GM18517 (cell line): ENCODE measurements at regions not wholly inside any gene's neighbourhood (a gene's known extent, or its start where the extent isn't known, plus 50 kb on each side); places are given as distances from the start of the nearest gene placed in this dataset.

Experiments
- ATAC-seq: cut with Tn5 transposase; IDR thresholded peaks from one replicate; pipeline ENCODE4 v1.9.1; 2021; ENCODE audit warnings: mild to moderate bottlenecking, moderate library complexity; ENCODE audit not compliant: unreplicated experiment

- ATAC-seq = no peak
Observed at GRCh38 chr13:75135325-75135825, 346.6 kb downstream of the TBC1D4 start.

GRCh38 chr13:75132701-75133695, 349.0 kb downstream of the TBC1D4 start:
- no peak for ATAC-seq

GRCh38 chr13:75129331-75129730, 352.6 kb downstream of the TBC1D4 start:
- ATAC-seq = no peak

- ATAC-seq = no peak
Observed at GRCh38 chr13:75124415-75124814, 357.6 kb downstream of the TBC1D4 start.

- no peak for ATAC-seq
Observed at GRCh38 chr13:75123428-75123827, 358.5 kb downstream of the TBC1D4 start.

- no peak for ATAC-seq
Observed at GRCh38 chr13:75120085-75120484, 361.9 kb downstream of the TBC1D4 start.

GRCh38 chr13:75115171-75115570, 366.8 kb downstream of the TBC1D4 start:
- ATAC-seq = no peak

GRCh38 chr13:75103976-75104375, 378.0 kb downstream of the TBC1D4 start:
- no peak for ATAC-seq

- no peak for ATAC-seq
Observed at GRCh38 chr13:75102001-75102716, 379.8 kb downstream of the TBC1D4 start.

GRCh38 chr13:75101348-75101747, 380.6 kb downstream of the TBC1D4 start:
- no peak for ATAC-seq

- ATAC-seq = no peak
Observed at GRCh38 chr13:75092143-75092542, 389.8 kb downstream of the TBC1D4 start.

GRCh38 chr13:75091718-75092117, 390.3 kb downstream of the TBC1D4 start:
- ATAC-seq = no peak

- ATAC-seq = no peak
Observed at GRCh38 chr13:75090872-75091615, 390.9 kb downstream of the TBC1D4 start.

- ATAC-seq = no peak
Observed at GRCh38 chr13:75088915-75089314, 393.1 kb downstream of the TBC1D4 start.

- no peak for ATAC-seq
Observed at GRCh38 chr13:75079226-75079625, 402.7 kb downstream of the TBC1D4 start.

GRCh38 chr13:75076476-75076875, 405.5 kb downstream of the TBC1D4 start:
- ATAC-seq = no peak

- no peak for ATAC-seq
Observed at GRCh38 chr13:75073786-75074185, 408.2 kb downstream of the TBC1D4 start.

GRCh38 chr13:75072891-75073290, 409.1 kb downstream of the TBC1D4 start:
- no peak for ATAC-seq

- no peak for ATAC-seq
Observed at GRCh38 chr13:75072368-75072767, 409.6 kb downstream of the TBC1D4 start.

- ATAC-seq = no peak
Observed at GRCh38 chr13:75071796-75072195, 410.2 kb downstream of the TBC1D4 start.

- ATAC-seq = no peak
Observed at GRCh38 chr13:75071395-75071794, 410.6 kb downstream of the TBC1D4 start.
